Loucy (cell line): ENCODE measurements at regions not wholly inside any gene's neighbourhood (a gene's known extent, or its start where the extent isn't known, plus 50 kb on each side); places are given as distances from the start of the nearest gene placed in this dataset.

Experiments
- H2AFZ ChIP-seq: fragments of 200-600 bp; sonication (generic); 2 replicates; pipeline ENCODE4 v1.6.0; 2016; ENCODE audit warnings: antibody characterized with exemption, mild to moderate bottlenecking, low read length, moderate library complexity
- H3F3A ChIP-seq: fragments of 200-600 bp; 2 replicates; pipeline ENCODE4 v1.6.0; 2016; ENCODE audit warnings: antibody characterized with exemption, low read depth, mild to moderate bottlenecking
- H3K27me3 ChIP-seq: fragments of 200-600 bp; sonication (generic); 2 replicates; pipeline ENCODE4 v1.6.1; 2014; ENCODE audit warnings: low read length, mild to moderate bottlenecking; ENCODE audit not compliant: insufficient read depth, poor library complexity, severe bottlenecking
- H3K36me3 ChIP-seq: fragments of 200-600 bp; sonication (generic); 2 replicates; pipeline ENCODE4 v1.6.1; 2016; ENCODE audit warnings: low read length; ENCODE audit not compliant: insufficient read depth
- H3K4me1 ChIP-seq: fragments of 200-600 bp; sonication (generic); 2 replicates; pipeline ENCODE4 v1.5.1; 2014; ENCODE audit warnings: low read length, mild to moderate bottlenecking; ENCODE audit not compliant: insufficient read depth, poor library complexity, severe bottlenecking
- H3K4me2 ChIP-seq: fragments of 200-600 bp; sonication (generic); 2 replicates; pipeline ENCODE4 v1.6.0; 2014; ENCODE audit warnings: antibody characterized with exemption, low read length, low read depth, mild to moderate bottlenecking; ENCODE audit not compliant: poor library complexity, severe bottlenecking
- H3K4me3 ChIP-seq: fragments of 200-600 bp; sonication (generic); 2 replicates; pipeline ENCODE4 v1.5.1; 2014; ENCODE audit warnings: low read length, mild to moderate bottlenecking, mixed read lengths; ENCODE audit not compliant: poor library complexity, severe bottlenecking
- H3K79me2 ChIP-seq: fragments of 200-600 bp; sonication (generic); 2 replicates; pipeline ENCODE4 v1.6.1; 2014; ENCODE audit warnings: low read length; ENCODE audit not compliant: insufficient read depth
- H3K9ac ChIP-seq: fragments of 200-600 bp; sonication (generic); 2 replicates; pipeline ENCODE4 v1.6.0; 2014; ENCODE audit warnings: mild to moderate bottlenecking, low read depth, low read length, moderate library complexity; ENCODE audit not compliant: poor library complexity, severe bottlenecking
- H3K9me2 ChIP-seq: fragments of 200-600 bp; sonication (generic); replicated peaks from 2 replicates; pipeline ENCODE4 v1.6.1; 2016; ENCODE audit warnings: low read depth, low read length, mixed read lengths
- H3K9me3 ChIP-seq: fragments of 200-600 bp; sonication (generic); 2 replicates; pipeline ENCODE4 v1.6.1; 2014; ENCODE audit warnings: mild to moderate bottlenecking, antibody characterized with exemption, low read length, low read depth; ENCODE audit not compliant: insufficient read depth
- H4K20me1 ChIP-seq: fragments of 200-600 bp; sonication (generic); 2 replicates; pipeline ENCODE4 v1.6.0; 2014; ENCODE audit warnings: antibody characterized with exemption, low read length, mild to moderate bottlenecking; ENCODE audit not compliant: insufficient read depth, poor library complexity, severe bottlenecking
- CTCF ChIP-seq: fragments of 200-600 bp; sonication (generic); conservative IDR thresholded peaks from 2 replicates; pipeline ENCODE4 v1.5.1; 2014; ENCODE audit warnings: mild to moderate bottlenecking, antibody characterized with exemption, low read length
- EZH2phosphoT487 ChIP-seq: fragments of 200-600 bp; IDR thresholded peaks from 2 replicates; pipeline ENCODE4 v1.6.1; 2018; ENCODE audit warnings: antibody characterized with exemption, mild to moderate bottlenecking, moderate library complexity, borderline replicate concordance

- Histone ChIP-seq H3K9ac (no peak overlapping the region), H3K9me3 (peaks cover 4% of the 10 kb centered on the region), H3K36me3 (no peaks in the 10 kb centered on the region), H3K4me1 (no peaks in the 10 kb centered on the region), H4K20me1 (no peaks in the 10 kb centered on the region), H2AFZ (no peak overlapping the region), H3K4me3 (no peak overlapping the region), H3K27me3 (no peaks in the 10 kb centered on the region), H3K79me2 (no peaks in the 10 kb centered on the region), H3F3A (no peaks in the 10 kb centered on the region), H3K9me2 (no peaks in the 10 kb centered on the region), H3K4me2 (no peak overlapping the region)
- no peak for TF ChIP-seq EZH2phosphoT487
Observed at GRCh38 chr15:26210980-26211379, 347.9 kb upstream of the ATP10A start.

GRCh38 chr15:26201177-26201858 is 338.2 kb upstream of the ATP10A start:
- Histone ChIP-seq H3K4me1 (no peaks in the 10 kb centered on the region), H2AFZ (no peak overlapping the region), H3K79me2 (no peaks in the 10 kb centered on the region), H3K9ac (no peak overlapping the region), H4K20me1 (no peaks in the 10 kb centered on the region), H3K4me2 (no peak overlapping the region), H3K27me3 (no peaks in the 10 kb centered on the region), H3K4me3 (no peak overlapping the region), H3F3A (no peaks in the 10 kb centered on the region), H3K9me2 (no peaks in the 10 kb centered on the region), H3K36me3 (no peaks in the 10 kb centered on the region), H3K9me3 (peaks cover 2% of the 10 kb centered on the region; the same call in 1 of the 2 replicates)
- no peak for TF ChIP-seq CTCF
- no peak for TF ChIP-seq EZH2phosphoT487

GRCh38 chr15:26200427-26200826 is 337.3 kb upstream of the ATP10A start:
- H3K27me3 ChIP-seq = no peaks in the 10 kb centered on the region
- no peaks in the 10 kb centered on the region for H3K9me2 ChIP-seq
- no peaks in the 10 kb centered on the region for H3K4me1 ChIP-seq
- TF ChIP-seq EZH2phosphoT487 (no peak), CTCF (no peak)
- H4K20me1 ChIP-seq = no peaks in the 10 kb centered on the region
- no peak overlapping the region for H3K9ac ChIP-seq
- no peak overlapping the region for H2AFZ ChIP-seq
- H3K4me2 ChIP-seq = no peak overlapping the region
- no peaks in the 10 kb centered on the region for H3K79me2 ChIP-seq
- H3K9me3 ChIP-seq = peaks cover 2% of the 10 kb centered on the region; the same call in 1 of the 2 replicates
- H3K4me3 ChIP-seq = no peak overlapping the region
- no peaks in the 10 kb centered on the region for H3F3A ChIP-seq
- no peaks in the 10 kb centered on the region for H3K36me3 ChIP-seq

- Histone ChIP-seq H3K4me3 (no peak overlapping the region), H3K9ac (no peak overlapping the region), H3F3A (no peaks in the 10 kb centered on the region), H4K20me1 (no peaks in the 10 kb centered on the region), H3K9me3 (peaks cover 2% of the 10 kb centered on the region; the same call in 1 of the 2 replicates), H2AFZ (no peak overlapping the region), H3K27me3 (no peaks in the 10 kb centered on the region), H3K9me2 (no peaks in the 10 kb centered on the region), H3K36me3 (no peaks in the 10 kb centered on the region), H3K79me2 (no peaks in the 10 kb centered on the region), H3K4me1 (no peaks in the 10 kb centered on the region), H3K4me2 (no peak overlapping the region)
- no peak for TF ChIP-seq CTCF
- TF ChIP-seq EZH2phosphoT487 = no peak
Observed at GRCh38 chr15:26197719-26198118, 334.6 kb upstream of the ATP10A start.
